ENCODE measurements at regions not wholly inside any gene's neighbourhood (a gene's known extent, or its start where the extent isn't known, plus 50 kb on each side); places are given as distances from the start of the nearest gene placed in this dataset.

GRCh38 chr14:65832431-65833266 lies 420.1 kb downstream of the FUT8 start:
- Histone ChIP-seq H3K9me3 (ENCODE audit: insufficient read depth, low read length, severe bottlenecking) (no peaks in the 10 kb centered on the region), H2AFZ (ENCODE audit: low read depth, low read length) (peak overlapping the region; percentile 61), H3K79me2 (ENCODE audit: insufficient read depth, low read length) (no peaks in the 10 kb centered on the region), H3K36me3 (ENCODE audit: insufficient read depth, low read length) (no peaks in the 10 kb centered on the region), H4K20me1 (ENCODE audit: insufficient read depth, low read length) (no peaks in the 10 kb centered on the region), H3K9ac (ENCODE audit: low read depth, low read length) (peak overlapping the region; percentile 15), H3K4me1 (ENCODE audit: insufficient read depth, low read length) (peaks cover 21% of the 10 kb centered on the region), H3K4me3 (ENCODE audit: low read depth in 1 of 2, low read length in 2 of 2) (no peak overlapping the region), H3K27ac (ENCODE audit: low read length) (peak overlapping the region; percentile 65), H3K27me3 (ENCODE audit: insufficient read depth, low read length, poor library complexity) (no peaks in the 10 kb centered on the region), H3K4me2 (ENCODE audit: insufficient read depth, low read length) (no peak overlapping the region)
- no peak for TF ChIP-seq EZH2 (IDR thresholded peaks at IDR 0.05; ENCODE audit: borderline replicate concordance, low read depth, low read length, severe bottlenecking)
- peak; percentile 57 for TF ChIP-seq CTCF (IDR thresholded peaks at IDR 0.05; ENCODE audit: borderline replicate concordance, extremely low read depth, low read length, poor library complexity, severe bottlenecking)
- ATAC-seq (ENCODE audit: insufficient read depth, low read depth): peak; percentile 72
- DNase-seq: peak; percentile 44

DNA sequence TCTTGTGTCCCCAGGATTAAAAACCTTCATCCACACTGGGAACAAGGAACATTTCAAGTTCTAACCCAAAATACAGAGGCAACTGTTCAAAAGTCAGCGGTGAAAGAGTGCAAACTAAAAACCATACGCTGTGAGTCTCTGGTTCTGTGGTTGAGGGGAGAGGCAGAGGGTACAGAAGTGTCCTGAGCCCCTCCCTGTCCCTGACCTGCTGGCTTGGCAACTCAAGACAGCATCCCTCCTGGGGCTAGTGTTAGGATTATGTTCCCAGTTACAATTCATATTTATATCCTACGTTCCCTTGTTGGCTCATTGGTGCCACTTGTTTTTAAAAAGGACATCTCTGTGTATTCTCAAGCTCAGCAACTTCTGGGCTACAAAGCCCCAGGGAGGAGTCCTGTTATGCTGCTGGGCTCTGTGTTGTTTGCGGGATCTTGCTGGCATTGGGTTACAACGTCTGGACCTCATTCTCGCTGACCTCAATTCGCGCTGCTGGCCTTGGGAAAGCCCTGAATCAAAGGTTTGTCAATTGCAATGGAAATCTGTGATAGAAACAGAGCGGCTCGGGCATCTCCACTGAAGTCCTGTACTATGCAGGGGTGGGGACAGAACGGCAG lies 420.8 kb downstream of the FUT8 start:
- H3K27ac ChIP-seq (ENCODE audit: low read length): peak overlapping the region; percentile 65

DNA sequence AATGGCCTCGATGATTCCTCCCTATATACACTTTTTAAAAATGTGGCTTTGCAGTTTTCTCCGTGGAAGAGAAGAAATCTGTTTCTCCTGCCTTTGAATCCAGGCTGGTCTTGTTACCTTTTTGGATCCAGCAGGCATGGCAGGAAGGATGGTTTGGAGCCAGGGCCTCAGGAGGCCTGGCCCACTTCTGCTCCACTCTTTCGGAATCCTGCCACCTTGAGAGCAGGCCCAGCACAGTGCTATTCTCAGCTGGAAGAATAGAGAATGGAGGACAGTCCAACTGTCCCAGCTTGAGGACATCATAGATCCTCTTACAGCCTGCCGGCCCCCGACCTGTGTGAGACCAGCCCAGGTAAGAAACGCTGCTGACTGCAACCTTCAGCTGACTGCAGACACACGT lies 421.5 kb downstream of the FUT8 start:
- H3K4me1 ChIP-seq (ENCODE audit: insufficient read depth, low read length): peaks cover 30% of the 10 kb centered on the region
- no peak overlapping the region for H2AFZ ChIP-seq (ENCODE audit: low read depth, low read length)
- H3K27ac ChIP-seq (ENCODE audit: low read length): no peak overlapping the region
- ATAC-seq (ENCODE audit: insufficient read depth, low read depth) (no peak), DNase-seq (no peak)
- no peak overlapping the region for H3K4me3 ChIP-seq (ENCODE audit: low read depth in 1 of 2, low read length in 2 of 2)
- H3K9me3 ChIP-seq (ENCODE audit: insufficient read depth, low read length, severe bottlenecking): no peaks in the 10 kb centered on the region
- H3K27me3 ChIP-seq (ENCODE audit: insufficient read depth, low read length, poor library complexity): no peaks in the 10 kb centered on the region
- TF ChIP-seq EZH2 (IDR thresholded peaks at IDR 0.05; ENCODE audit: borderline replicate concordance, low read depth, low read length, severe bottlenecking) (no peak), CTCF (IDR thresholded peaks at IDR 0.05; ENCODE audit: borderline replicate concordance, extremely low read depth, low read length, poor library complexity, severe bottlenecking) (no peak)
- H3K79me2 ChIP-seq (ENCODE audit: insufficient read depth, low read length): no peaks in the 10 kb centered on the region
- no peaks in the 10 kb centered on the region for H4K20me1 ChIP-seq (ENCODE audit: insufficient read depth, low read length)
- no peak overlapping the region for H3K4me2 ChIP-seq (ENCODE audit: insufficient read depth, low read length)
- H3K9ac ChIP-seq (ENCODE audit: low read depth, low read length): no peak overlapping the region
- no peaks in the 10 kb centered on the region for H3K36me3 ChIP-seq (ENCODE audit: insufficient read depth, low read length)

More for the DNA sequence above, 420.8 kb downstream of the FUT8 start:
- Histone ChIP-seq H3K36me3 (ENCODE audit: insufficient read depth, low read length) (no peaks in the 10 kb centered on the region), H3K27me3 (ENCODE audit: insufficient read depth, low read length, poor library complexity) (no peaks in the 10 kb centered on the region), H3K4me1 (ENCODE audit: insufficient read depth, low read length) (peaks cover 24% of the 10 kb centered on the region), H3K4me3 (ENCODE audit: low read depth in 1 of 2, low read length in 2 of 2) (no peak overlapping the region), H2AFZ (ENCODE audit: low read depth, low read length) (peak overlapping the region; percentile 61), H3K4me2 (ENCODE audit: insufficient read depth, low read length) (no peak overlapping the region), H3K9ac (ENCODE audit: low read depth, low read length) (peak overlapping the region; percentile 15; the same call in 1 of the 2 replicates), H3K79me2 (ENCODE audit: insufficient read depth, low read length) (no peaks in the 10 kb centered on the region), H4K20me1 (ENCODE audit: insufficient read depth, low read length) (no peaks in the 10 kb centered on the region), H3K9me3 (ENCODE audit: insufficient read depth, low read length, severe bottlenecking) (no peaks in the 10 kb centered on the region)
- no peak for TF ChIP-seq CTCF (IDR thresholded peaks at IDR 0.05; ENCODE audit: borderline replicate concordance, extremely low read depth, low read length, poor library complexity, severe bottlenecking)
- TF ChIP-seq EZH2 (IDR thresholded peaks at IDR 0.05; ENCODE audit: borderline replicate concordance, low read depth, low read length, severe bottlenecking): no peak
- DNase-seq (no peak), ATAC-seq (ENCODE audit: insufficient read depth, low read depth) (peak; percentile 60)
